ENCODE measurements at regions not wholly inside any gene's neighbourhood (a gene's known extent, or its start where the extent isn't known, plus 50 kb on each side); places are given as distances from the start of the nearest gene placed in this dataset.

- TF ChIP-seq CTCF (IDR thresholded peaks at IDR 0.05) (no peak), POLR2A (IDR thresholded peaks at IDR 0.05) (no peak)
Observed at GRCh38 chr20:60254901-60255411, 296.7 kb downstream of the CDH26 start.

Data from stomach (tissue), 4 donors.